GM13977 (cell line): ENCODE measurements at regions not wholly inside any gene's neighbourhood (a gene's known extent, or its start where the extent isn't known, plus 50 kb on each side); places are given as distances from the start of the nearest gene placed in this dataset.

Source experiments
- DNase-seq: peaks from one replicate; pipeline ENCODE4 v3.0.0; 2012; ENCODE audit warnings: low spot score
- in situ Hi-C: fragments of 300-500 bp; cut with MboI; formaldehyde crosslinking; loops from one replicate; pipeline ENCODE4 v1.12.0; 2022; ENCODE audit warnings: low sequenced_read_pairs, low pct_unique_long_range_greater_than_20kb, mixed read lengths, inconsistent platforms; ENCODE audit not compliant: unreplicated experiment
- TF ChIP-seq, protein P1 (sequence below): IDR thresholded peaks from 2 replicates; pipeline ENCODE4 v1.5.1; 2012; ENCODE audit warnings: mild to moderate bottlenecking, control low read depth; ENCODE audit not compliant: insufficient read depth; ENCODE audit errors: extremely low read depth, missing control alignments

DNA sequence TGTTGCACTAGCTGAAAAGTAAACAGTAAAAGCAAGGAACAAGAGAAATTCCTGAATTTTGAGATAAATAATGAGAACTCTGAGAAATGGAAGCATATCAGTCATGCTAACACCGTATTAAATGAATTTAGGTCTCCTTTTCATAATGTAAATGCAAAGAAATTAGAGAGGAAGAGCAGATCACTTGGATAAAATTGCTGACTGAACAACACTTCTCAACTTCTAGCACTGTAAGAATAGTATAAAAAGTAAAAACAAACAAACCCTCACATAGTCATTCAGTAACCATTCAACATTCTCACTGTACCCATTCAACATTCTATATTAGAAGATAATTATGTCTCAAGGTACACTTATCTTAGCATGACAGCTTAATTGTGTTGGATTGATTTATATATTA, 217.3 kb upstream of the LRFN5 start:
- in situ Hi-C loops: no loop called here
- TF ChIP-seq, protein P1, sequence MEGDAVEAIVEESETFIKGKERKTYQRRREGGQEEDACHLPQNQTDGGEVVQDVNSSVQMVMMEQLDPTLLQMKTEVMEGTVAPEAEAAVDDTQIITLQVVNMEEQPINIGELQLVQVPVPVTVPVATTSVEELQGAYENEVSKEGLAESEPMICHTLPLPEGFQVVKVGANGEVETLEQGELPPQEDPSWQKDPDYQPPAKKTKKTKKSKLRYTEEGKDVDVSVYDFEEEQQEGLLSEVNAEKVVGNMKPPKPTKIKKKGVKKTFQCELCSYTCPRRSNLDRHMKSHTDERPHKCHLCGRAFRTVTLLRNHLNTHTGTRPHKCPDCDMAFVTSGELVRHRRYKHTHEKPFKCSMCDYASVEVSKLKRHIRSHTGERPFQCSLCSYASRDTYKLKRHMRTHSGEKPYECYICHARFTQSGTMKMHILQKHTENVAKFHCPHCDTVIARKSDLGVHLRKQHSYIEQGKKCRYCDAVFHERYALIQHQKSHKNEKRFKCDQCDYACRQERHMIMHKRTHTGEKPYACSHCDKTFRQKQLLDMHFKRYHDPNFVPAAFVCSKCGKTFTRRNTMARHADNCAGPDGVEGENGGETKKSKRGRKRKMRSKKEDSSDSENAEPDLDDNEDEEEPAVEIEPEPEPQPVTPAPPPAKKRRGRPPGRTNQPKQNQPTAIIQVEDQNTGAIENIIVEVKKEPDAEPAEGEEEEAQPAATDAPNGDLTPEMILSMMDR: no peak

DNA sequence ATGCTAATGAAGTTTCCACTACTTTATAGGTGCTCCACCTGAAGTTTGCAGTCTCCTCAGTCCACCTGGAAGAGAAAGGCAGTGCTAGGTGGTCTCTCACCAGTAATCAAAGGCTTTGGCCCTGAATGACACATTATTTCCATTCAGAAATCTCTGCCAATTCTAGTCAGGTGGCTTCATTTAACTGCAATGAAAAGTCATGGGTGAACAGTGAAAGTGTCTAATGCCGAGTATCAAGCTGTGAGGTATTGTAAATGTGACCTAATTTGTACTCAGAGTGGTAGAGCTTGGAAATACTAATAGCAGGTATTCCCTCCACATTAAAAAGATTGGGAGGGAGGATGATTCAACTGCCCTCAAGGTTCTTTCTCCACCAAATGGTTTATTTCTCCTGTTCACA, 220.9 kb upstream of the LRFN5 start:
- in situ Hi-C loops: no loop called here
- TF ChIP-seq, protein P1: no peak
- DNase-seq: no peak

More for the DNA sequence above, 217.3 kb upstream of the LRFN5 start:
- no peak for DNase-seq

DNA sequence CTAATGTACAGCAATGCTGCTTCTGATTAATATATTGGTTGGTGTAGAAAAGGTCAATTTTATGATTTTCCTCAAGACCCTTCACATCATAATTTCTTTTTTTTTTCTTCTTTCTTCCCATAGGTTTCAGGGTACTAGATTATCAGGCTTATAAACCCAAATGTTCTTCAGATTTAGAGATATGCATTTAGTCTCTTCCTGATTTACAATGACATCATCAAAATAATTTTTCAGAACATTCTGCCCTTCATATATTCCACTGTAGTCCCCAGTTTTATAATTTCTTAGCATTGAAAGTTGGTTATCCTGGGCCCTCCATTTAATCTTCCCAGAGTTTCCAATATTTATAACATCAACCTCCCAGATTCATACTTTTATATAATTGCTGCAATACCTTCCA, 226.7 kb upstream of the LRFN5 start:
- in situ Hi-C loops: no loop called here

DNA sequence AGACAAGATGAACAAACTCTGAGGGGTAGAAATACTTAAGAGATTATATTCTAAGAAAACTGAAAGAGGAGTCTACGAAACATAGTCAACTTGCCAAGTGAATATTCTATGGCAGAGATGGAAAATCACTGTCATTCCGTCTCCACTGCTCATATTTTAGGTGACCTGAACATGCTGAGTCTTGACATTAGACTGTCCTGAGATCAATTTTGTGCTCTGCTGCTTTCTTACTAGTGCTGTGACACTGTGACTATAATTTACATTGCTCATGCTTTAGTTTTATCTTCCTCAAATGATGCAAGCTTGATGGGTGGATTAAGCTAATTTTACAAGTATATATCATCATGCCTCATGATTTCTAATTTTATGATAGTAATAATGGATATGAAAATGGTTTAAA, 228.2 kb upstream of the LRFN5 start:
- TF ChIP-seq, protein P1: no peak
- in situ Hi-C loops: no loop called here
- no peak for DNase-seq

More for the DNA sequence above, 226.7 kb upstream of the LRFN5 start:
- no peak for DNase-seq
- TF ChIP-seq, protein P1: no peak

DNA sequence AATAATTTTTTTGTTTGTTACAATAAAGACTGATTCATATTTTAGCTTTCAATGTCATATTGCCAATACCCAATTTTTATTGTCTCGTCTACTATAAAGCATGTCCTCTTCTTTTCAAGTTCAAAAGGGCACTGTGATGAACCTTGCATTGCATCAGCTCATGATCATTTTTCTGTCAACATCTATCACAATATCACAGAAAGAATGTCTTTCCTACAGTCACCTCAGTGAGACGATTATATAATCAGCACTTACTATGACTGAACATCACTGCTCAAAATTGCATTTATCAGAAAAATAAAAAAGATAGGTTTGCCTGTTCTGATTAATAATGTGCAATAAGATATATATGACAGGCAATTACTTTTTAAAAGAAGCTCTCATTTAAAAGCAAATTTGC, 228.7 kb upstream of the LRFN5 start:
- in situ Hi-C loops: no loop called here
- DNase-seq: no peak
- TF ChIP-seq, protein P1: no peak

DNA sequence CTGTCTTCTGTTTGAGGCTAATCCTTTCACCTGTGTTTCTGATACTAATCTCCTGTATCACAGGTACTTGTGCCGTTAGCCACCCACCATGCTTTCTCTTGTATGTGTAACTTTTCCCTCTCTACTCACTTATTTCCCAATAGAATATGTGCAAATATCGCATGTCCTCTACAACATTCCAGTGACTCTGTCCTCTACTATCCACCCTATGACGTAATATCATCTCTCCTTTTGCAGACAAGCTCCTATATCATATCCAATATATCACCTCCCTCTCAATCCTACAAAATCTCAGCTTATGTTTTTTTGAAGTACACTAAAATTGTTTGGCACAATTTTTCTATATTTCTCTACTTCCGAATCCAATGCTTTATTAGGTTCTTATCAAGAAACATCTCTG, 232.6 kb upstream of the LRFN5 start:
- DNase-seq: no peak
- in situ Hi-C loops: no loop called here
- TF ChIP-seq, protein P1: no peak

DNA sequence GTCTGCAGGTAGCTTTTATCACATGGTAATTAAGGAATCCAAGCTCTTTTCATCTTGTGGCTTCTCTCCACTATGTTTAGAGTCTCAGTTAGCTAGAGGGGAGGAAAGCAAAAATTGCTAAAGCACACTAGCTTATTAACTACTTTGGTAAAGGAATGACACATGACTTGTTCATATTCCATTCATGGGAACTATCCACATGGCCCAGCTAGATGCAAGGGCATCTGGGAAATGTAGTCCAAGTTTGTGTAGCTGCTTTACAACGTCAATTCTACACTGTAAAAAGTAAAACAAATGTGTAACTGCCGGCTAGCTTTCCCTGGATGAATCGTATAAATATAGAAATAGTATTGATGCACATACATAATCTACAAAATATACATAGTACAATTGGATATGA, 244.5 kb upstream of the LRFN5 start:
- no peak for DNase-seq
- TF ChIP-seq, protein P1: no peak
- in situ Hi-C loops: no loop called here
